ENCODE measurements at regions not wholly inside any gene's neighbourhood (a gene's known extent, or its start where the extent isn't known, plus 50 kb on each side); places are given as distances from the start of the nearest gene placed in this dataset.

- peaks cover 0 to 10% (median under 1%) of the 10 kb centered on the region in 5 donors for H3K27me3 Mint-ChIP-seq
- no peak overlapping the region for H3K27ac Mint-ChIP-seq
- H3K4me3 Mint-ChIP-seq = no peak overlapping the region
- H3K9me3 Mint-ChIP-seq = peaks cover 0 to 20% (median 13%) of the 10 kb centered on the region in 9 donors
- H3K4me1 Mint-ChIP-seq = no peaks in the 10 kb centered on the region
- ATAC-seq (no peak), DNase-seq (no peak)
- peaks cover 0 to 5% (median 2%) of the 10 kb centered on the region in 3 donors for H3K36me3 Mint-ChIP-seq
- POLR2A ChIA-PET = no interaction called here
Observed at GRCh38 chr10:64007157-64007556, 486.0 kb downstream of the REEP3 start.

GRCh38 chr10:64010711-64011110 lies 489.5 kb downstream of the REEP3 start:
- DNase-seq (no peak), ATAC-seq (no peak)
- POLR2A ChIA-PET = no interaction called here
- peaks cover 0 to 18% (median 11%) of the 10 kb centered on the region in 9 donors for H3K9me3 Mint-ChIP-seq
- H3K36me3 Mint-ChIP-seq = peaks cover 0 to 5% (median 2%) of the 10 kb centered on the region in 3 donors
- H3K27me3 Mint-ChIP-seq = peaks cover 0 to 13% (median 1%) of the 10 kb centered on the region in 5 donors
- H3K4me1 Mint-ChIP-seq = no peaks in the 10 kb centered on the region
- no peak overlapping the region for H3K4me3 Mint-ChIP-seq
- no peak overlapping the region for H3K27ac Mint-ChIP-seq

GRCh38 chr10:64011912-64012714 lies 490.9 kb downstream of the REEP3 start:
- no peak overlapping the region for H3K4me3 Mint-ChIP-seq
- H3K27me3 Mint-ChIP-seq = peaks cover 0 to 13% (median 1%) of the 10 kb centered on the region in 5 donors
- H3K36me3 Mint-ChIP-seq = no peaks in the 10 kb centered on the region
- H3K4me1 Mint-ChIP-seq = no peaks in the 10 kb centered on the region
- peaks cover 0 to 7% (median 4%) of the 10 kb centered on the region in 9 donors for H3K9me3 Mint-ChIP-seq
- DNase-seq (no peak), ATAC-seq (no peak)
- H3K27ac Mint-ChIP-seq = no peak overlapping the region
- POLR2A ChIA-PET = no interaction called here

GRCh38 chr10:64014281-64014680 lies 493.1 kb downstream of the REEP3 start:
- DNase-seq = no peak
- H3K9me3 Mint-ChIP-seq = peaks cover 0 to 5% (median 2%) of the 10 kb centered on the region in 9 donors
- peaks cover 0 to 13% (median 1%) of the 10 kb centered on the region in 5 donors for H3K27me3 Mint-ChIP-seq
- no peak overlapping the region for H3K27ac Mint-ChIP-seq
- no peaks in the 10 kb centered on the region for H3K4me1 Mint-ChIP-seq
- H3K4me3 Mint-ChIP-seq = no peak overlapping the region
- no peak for ATAC-seq
- H3K36me3 Mint-ChIP-seq = no peaks in the 10 kb centered on the region
- POLR2A ChIA-PET = no interaction called here

GRCh38 chr10:64023926-64024470 lies 502.8 kb downstream of the REEP3 start:
- DNase-seq (no peak), ATAC-seq (no peak)
- Mint-ChIP-seq H3K27me3 (peaks cover 2 to 15% (median 5%) of the 10 kb centered on the region in 5 donors), H3K27ac (no peak overlapping the region), H3K4me3 (no peak overlapping the region), H3K36me3 (peaks cover 0 to 5% (median 0%) of the 10 kb centered on the region in 3 donors), H3K9me3 (peaks cover 0 to 19% (median 5%) of the 10 kb centered on the region in 9 donors), H3K4me1 (no peaks in the 10 kb centered on the region)
- POLR2A ChIA-PET = no interaction called here

- no peaks in the 10 kb centered on the region for H3K4me1 Mint-ChIP-seq
- peaks cover 7 to 38% (median 21%) of the 10 kb centered on the region in 5 donors for H3K27me3 Mint-ChIP-seq
- no peak overlapping the region for H3K27ac Mint-ChIP-seq
- H3K36me3 Mint-ChIP-seq = no peaks in the 10 kb centered on the region
- no peak for DNase-seq
- POLR2A ChIA-PET = no interaction called here
- no peak for ATAC-seq
- H3K4me3 Mint-ChIP-seq = no peak overlapping the region
- H3K9me3 Mint-ChIP-seq = peaks cover 0 to 2% (median 0%) of the 10 kb centered on the region in 9 donors
Observed at GRCh38 chr10:64033711-64034110, 512.5 kb downstream of the REEP3 start.

GRCh38 chr10:64036321-64036930 lies 515.2 kb downstream of the REEP3 start:
- no peak for ATAC-seq
- DNase-seq = no peak
- Mint-ChIP-seq H3K9me3 (peaks cover 0 to 2% (median 0%) of the 10 kb centered on the region in 9 donors), H3K4me1 (peaks cover 3 to 9% (median 6%) of the 10 kb centered on the region in 4 donors), H3K27me3 (peaks cover 10 to 48% (median 21%) of the 10 kb centered on the region in 5 donors), H3K36me3 (no peaks in the 10 kb centered on the region), H3K27ac (no peak overlapping the region), H3K4me3 (no peak overlapping the region)
- POLR2A ChIA-PET = no interaction called here

- H3K27ac Mint-ChIP-seq = no peak overlapping the region
- DNase-seq (no peak), ATAC-seq (no peak)
- POLR2A ChIA-PET = no interaction called here
- no peak overlapping the region for H3K4me3 Mint-ChIP-seq
- no peaks in the 10 kb centered on the region for H3K36me3 Mint-ChIP-seq
- peaks cover 10 to 48% (median 21%) of the 10 kb centered on the region in 5 donors for H3K27me3 Mint-ChIP-seq
- H3K4me1 Mint-ChIP-seq = peaks cover 3 to 9% (median 6%) of the 10 kb centered on the region in 4 donors
- peaks cover 0 to 2% (median 0%) of the 10 kb centered on the region in 9 donors for H3K9me3 Mint-ChIP-seq
Observed at GRCh38 chr10:64037071-64037661, 516.0 kb downstream of the REEP3 start.

- ATAC-seq = no peak
- Mint-ChIP-seq H3K4me3 (no peak overlapping the region), H3K9me3 (peaks cover 0 to under 1% (median 0%) of the 10 kb centered on the region in 9 donors), H3K36me3 (no peaks in the 10 kb centered on the region), H3K27me3 (peaks cover 10 to 48% (median 21%) of the 10 kb centered on the region in 5 donors), H3K27ac (no peak overlapping the region), H3K4me1 (peaks cover 3 to 9% (median 7%) of the 10 kb centered on the region in 4 donors)
- POLR2A ChIA-PET = no interaction called here
- DNase-seq = no peak
Observed at GRCh38 chr10:64038107-64038506, 516.9 kb downstream of the REEP3 start.

GRCh38 chr10:64039198-64039597 lies 518.0 kb downstream of the REEP3 start:
- POLR2A ChIA-PET = no interaction called here
- Mint-ChIP-seq H3K36me3 (no peaks in the 10 kb centered on the region), H3K9me3 (no peaks in the 10 kb centered on the region), H3K27ac (no peak overlapping the region), H3K27me3 (peaks cover 9 to 43% (median 19%) of the 10 kb centered on the region in 5 donors), H3K4me1 (peaks cover 3 to 9% (median 7%) of the 10 kb centered on the region in 4 donors), H3K4me3 (no peak overlapping the region)
- no peak for ATAC-seq
- no peak for DNase-seq

- peaks cover 6 to 36% (median 16%) of the 10 kb centered on the region in 5 donors for H3K27me3 Mint-ChIP-seq
- H3K4me1 Mint-ChIP-seq = peaks cover 3 to 9% (median 7%) of the 10 kb centered on the region in 4 donors
- H3K4me3 Mint-ChIP-seq = peak overlapping the region in 8 of 10 donors; percentile 61 to 79 (median 68)
- POLR2A ChIA-PET = no interaction called here
- H3K9me3 Mint-ChIP-seq = no peaks in the 10 kb centered on the region
- no peaks in the 10 kb centered on the region for H3K36me3 Mint-ChIP-seq
- ATAC-seq (peak in 1 of 2 donors; percentile 11), DNase-seq (no peak)
- H3K27ac Mint-ChIP-seq = peak overlapping the region in 2 of 10 donors; percentile 48 to 80
Observed at GRCh38 chr10:64040781-64041180, 519.6 kb downstream of the REEP3 start.

- peaks cover 3 to 9% (median 7%) of the 10 kb centered on the region in 4 donors for H3K4me1 Mint-ChIP-seq
- H3K27me3 Mint-ChIP-seq = peaks cover 4 to 30% (median 14%) of the 10 kb centered on the region in 5 donors
- DNase-seq (peak; percentile 57 to 92 (median 80)), ATAC-seq (peak; percentile 92 to 95)
- peak overlapping the region in 2 of 10 donors; percentile 48 to 80 for H3K27ac Mint-ChIP-seq
- POLR2A ChIA-PET = no interaction called here
- H3K4me3 Mint-ChIP-seq = peak overlapping the region; percentile 61 to 86 (median 70)
- no peaks in the 10 kb centered on the region for H3K9me3 Mint-ChIP-seq
- H3K36me3 Mint-ChIP-seq = no peaks in the 10 kb centered on the region
Observed at GRCh38 chr10:64041185-64041988, 520.2 kb downstream of the REEP3 start.

Data from naive thymus-derived CD8-positive, alpha-beta T cell (primary cell).